Endothelial cell of umbilical vein (primary cell): ENCODE measurements at regions not wholly inside any gene's neighbourhood (a gene's known extent, or its start where the extent isn't known, plus 50 kb on each side); places are given as distances from the start of the nearest gene placed in this dataset.

ENCODE experiments used
- BruUV-seq: library from RNA; stranded (reverse); fragments of 400-500 nt; replicated peaks from 2 replicates; lab custom pipeline; 2021; lab: Mats Ljungman, UMichigan
- CTCF ChIA-PET: fragments of 300-600, 350-600 bp; sonication (Branson Sonifier 250); formaldehyde crosslinking; loops from one replicate; lab custom pipeline; 2021; ENCODE audit warnings: antibody characterized with exemption, inconsistent platforms; lab: Charles Lee
- POLR2A ChIA-PET: fragments of 300-600, 350-600 bp; sonication (Branson Sonifier 250); formaldehyde crosslinking; loops from one replicate; lab custom pipeline; 2021; ENCODE audit warnings: antibody characterized with exemption, inconsistent platforms; lab: Charles Lee
- DNase-seq: peaks from one replicate; pipeline ENCODE4 v3.0.0-alpha.2; 2011; ENCODE audit warnings: low read depth, low spot score
- FAIRE-seq: peaks from 2 replicates; lab custom pipeline; 2011; peaks lifted over from hg19 to GRCh38; lab: Jason Lieb, UNC
- H2AFZ ChIP-seq: 2 replicates; pipeline ENCODE4 v1.6.0; 2012; ENCODE audit warnings: low read depth, low read length, control low read depth, inconsistent platforms
- H3K27ac ChIP-seq: 2 replicates; pipeline ENCODE4 v1.5.1; 2011; ENCODE audit warnings: low read depth, mild to moderate bottlenecking, control low read depth, low read length, moderate library complexity; ENCODE audit not compliant: insufficient read depth
- H3K27me3 ChIP-seq, 2 experiments: 2 replicates each; pipeline versions ENCODE4 v1.6.0 to v1.6.1; 2011; ENCODE audit warnings: low read length in 2 of 2, mixed read lengths in 1 of 2; ENCODE audit not compliant: control insufficient read depth in 2 of 2, insufficient read depth in 2 of 2
- H3K36me3 ChIP-seq, 2 experiments: 2 replicates in 1 of 2; 3 replicates in 1 of 2; pipeline ENCODE4 v1.5.1; 2011; ENCODE audit warnings: low read length in 2 of 2, mild to moderate bottlenecking in 1 of 2, moderate library complexity in 1 of 2; ENCODE audit not compliant: control insufficient read depth in 2 of 2, insufficient read depth in 2 of 2; ENCODE audit errors: extremely low read depth in 1 of 2
- H3K4me1 ChIP-seq: 3 replicates; pipeline ENCODE4 v1.5.1; 2011; ENCODE audit warnings: mild to moderate bottlenecking, low read length; ENCODE audit not compliant: control insufficient read depth, insufficient read depth; ENCODE audit errors: extremely low read depth
- H3K4me2 ChIP-seq: 2 replicates; pipeline ENCODE4 v1.6.1; 2011; ENCODE audit warnings: low read length, control low read depth, mixed read lengths; ENCODE audit not compliant: insufficient read depth
- H3K4me3 ChIP-seq, 3 experiments: fragments of 200-600 bp in 1 of 3; sonication (generic), shearing (Covaris generic) in 1 of 3; replicated peaks in 1 of 3; 2 replicates each; pipeline ENCODE4 v1.5.1; 2011 to 2016; ENCODE audit warnings: control low read depth in 3 of 3, low read length in 3 of 3, mild to moderate bottlenecking in 2 of 3, inconsistent platforms in 1 of 3, low read depth in 1 of 3, moderate library complexity in 1 of 3; ENCODE audit not compliant: insufficient read depth in 1 of 3
- H3K79me2 ChIP-seq: 2 replicates; pipeline ENCODE4 v1.6.0; 2012; ENCODE audit warnings: low read length, inconsistent platforms; ENCODE audit not compliant: control insufficient read depth, insufficient read depth
- H3K9ac ChIP-seq: replicated peaks from 2 replicates; pipeline ENCODE3; 2011; ENCODE audit warnings: low read length, control low read depth; ENCODE audit not compliant: insufficient read depth; ENCODE audit errors: extremely low read depth
- H3K9me1 ChIP-seq: replicated peaks from 3 replicates; pipeline ENCODE4 v1.6.0; 2011; ENCODE audit warnings: mild to moderate bottlenecking, low read length; ENCODE audit not compliant: control insufficient read depth, insufficient read depth; ENCODE audit errors: extremely low read depth
- H3K9me3 ChIP-seq: replicated peaks from 2 replicates; pipeline ENCODE4 v1.5.1; 2012; ENCODE audit warnings: low read length, inconsistent platforms; ENCODE audit not compliant: control insufficient read depth, insufficient read depth
- H4K20me1 ChIP-seq: replicated peaks from 2 replicates; pipeline ENCODE3; 2011; ENCODE audit warnings: mild to moderate bottlenecking, low read length; ENCODE audit not compliant: control insufficient read depth, insufficient read depth; ENCODE audit errors: extremely low read depth
- CTCF ChIP-seq, 2 donors: IDR thresholded peaks; 1 replicate in 1 of 2; 2 replicates in 1 of 2; pipeline ENCODE4 v1.5.1; 2011; ENCODE audit warnings: low read length in 2 of 2, mild to moderate bottlenecking in 2 of 2, moderate library complexity in 2 of 2, control low read depth in 1 of 2, inconsistent platforms in 1 of 2, low read depth in 1 of 2; ENCODE audit not compliant: insufficient read depth in 1 of 2; ENCODE audit errors: extremely low read depth in 1 of 2
- EZH2 ChIP-seq: IDR thresholded peaks from 2 replicates; pipeline ENCODE4 v1.6.1; 2012; ENCODE audit warnings: borderline replicate concordance, low read depth, mild to moderate bottlenecking, moderate library complexity, low read length, inconsistent platforms; ENCODE audit not compliant: severe bottlenecking
- FOS ChIP-seq: IDR thresholded peaks from 2 replicates; pipeline ENCODE4 v1.6.1; 2011; ENCODE audit warnings: mild to moderate bottlenecking, low read length, moderate library complexity, borderline replicate concordance; ENCODE audit not compliant: insufficient read depth
- GATA2 ChIP-seq: IDR thresholded peaks from 2 replicates; pipeline ENCODE4 v1.7.0; 2011; ENCODE audit warnings: low read depth, mild to moderate bottlenecking, moderate library complexity, mixed read lengths, low read length; ENCODE audit not compliant: insufficient read length, insufficient read depth
- JUN ChIP-seq: IDR thresholded peaks from 2 replicates; pipeline ENCODE4 v1.6.1; 2011; ENCODE audit warnings: borderline replicate concordance, low read depth; ENCODE audit not compliant: insufficient read length, insufficient read depth
- MAX ChIP-seq: IDR thresholded peaks from 2 replicates; pipeline ENCODE4 v1.6.1; 2011; ENCODE audit not compliant: insufficient read depth, insufficient read length
- MYC ChIP-seq: IDR thresholded peaks from one replicate; pipeline ENCODE4 v1.6.1; 2011; ENCODE audit warnings: mild to moderate bottlenecking, low read depth, low read length
- POLR2A ChIP-seq: IDR thresholded peaks from 2 replicates; pipeline ENCODE4 v1.6.1; 2012; ENCODE audit warnings: low read depth, mild to moderate bottlenecking, control low read depth, low read length
- POLR2AphosphoS5 ChIP-seq: IDR thresholded peaks from 2 replicates; pipeline ENCODE4 v1.6.1; 2012; ENCODE audit warnings: low read depth, mild to moderate bottlenecking, control low read depth, low read length, moderate library complexity; ENCODE audit not compliant: insufficient read depth
- dilution Hi-C: fragments of 300-500 bp; cut with MboI; formaldehyde crosslinking; loops from one replicate; pipeline ENCODE4 v1.15.0; 2019; ENCODE audit warnings: low sequenced_read_pairs; ENCODE audit not compliant: extremely low pct_ligation_motif_present
- intact Hi-C: fragments of 100-400 bp; cut with micrococcal nuclease; formaldehyde crosslinking; loops from one replicate; pipeline ENCODE4 v1.10.0; 2022

GRCh38 chr1:47554082-47554481 is 116.2 kb downstream of the FOXD2 start:
- ChIA-PET CTCF (interaction anchor here (1.0 kb wide), 1 partner anchor 16 kb away, joined by 4 read pairs; no protein-coding TSS in a partner anchor), POLR2A (no interaction called here)
- DNase-seq (no peak), FAIRE-seq (no peak)
- no TSS peak for BruUV-seq
- Histone ChIP-seq H3K9me3 (no peaks in the 10 kb centered on the region), H3K36me3 (no peaks in the 10 kb centered on the region), H3K27me3 (peaks cover 8% of the 10 kb centered on the region in 2 experiments), H2AFZ (no peak overlapping the region), H3K4me3 (no peak overlapping the region), H4K20me1 (no peaks in the 10 kb centered on the region), H3K27ac (no peak overlapping the region), H3K79me2 (no peaks in the 10 kb centered on the region), H3K4me1 (no peaks in the 10 kb centered on the region), H3K9ac (no peak overlapping the region), H3K9me1 (no peaks in the 10 kb centered on the region), H3K4me2 (no peak overlapping the region)
- dilution Hi-C loops (no loop called here), intact Hi-C loops (no loop called here)
- TF ChIP-seq GATA2 (no peak), EZH2 (no peak)

- H3K79me2 ChIP-seq = no peaks in the 10 kb centered on the region
- H3K9me1 ChIP-seq = no peaks in the 10 kb centered on the region
- no peaks in the 10 kb centered on the region for H3K36me3 ChIP-seq
- no peak overlapping the region for H3K27ac ChIP-seq
- ChIA-PET POLR2A (no interaction called here), CTCF (interaction anchor here (0.6 to 1.0 kb wide), 2 partner anchors 11 to 15 kb away, joined by 3 to 4 read pairs; no protein-coding TSS in a partner anchor)
- H3K4me1 ChIP-seq = no peaks in the 10 kb centered on the region
- no peak overlapping the region for H3K4me2 ChIP-seq
- H3K9ac ChIP-seq = no peak overlapping the region
- H4K20me1 ChIP-seq = no peaks in the 10 kb centered on the region
- dilution Hi-C loops = no loop called here
- intact Hi-C loops = no loop called here
- TF ChIP-seq EZH2 (no peak), FOS (no peak), GATA2 (no peak), JUN (no peak), MYC (no peak), POLR2A (no peak), POLR2AphosphoS5 (no peak), CTCF (IDR thresholded peaks at IDR 0.05; ENCODE audit: extremely low read depth in 1 of 2, insufficient read depth in 1 of 2, low read depth in 1 of 2, low read length in 2 of 2) (no peak), MAX (no peak)
- FAIRE-seq (no peak), DNase-seq (no peak)
- H3K27me3 ChIP-seq = peaks cover 8% of the 10 kb centered on the region in 2 experiments
- no peaks in the 10 kb centered on the region for H3K9me3 ChIP-seq
- no peak overlapping the region for H2AFZ ChIP-seq
- no peak overlapping the region for H3K4me3 ChIP-seq
- no TSS peak for BruUV-seq
Measured at GRCh38 chr1:47554901-47555300, 117.1 kb downstream of the FOXD2 start.
